GM18867 (cell line): ENCODE measurements at regions not wholly inside any gene's neighbourhood (a gene's known extent, or its start where the extent isn't known, plus 50 kb on each side); places are given as distances from the start of the nearest gene placed in this dataset.
"Not testable (repeated sequence)": the region's sequence is repeated elsewhere in the genome, so short reads cannot be mapped to it uniquely, and the experiment has no call there.

Experiments used
- ATAC-seq: cut with Tn5 transposase; IDR thresholded peaks from one replicate; pipeline ENCODE4 v1.9.1; 2021; ENCODE audit warnings: mild to moderate bottlenecking, moderate library complexity; ENCODE audit not compliant: unreplicated experiment

DNA sequence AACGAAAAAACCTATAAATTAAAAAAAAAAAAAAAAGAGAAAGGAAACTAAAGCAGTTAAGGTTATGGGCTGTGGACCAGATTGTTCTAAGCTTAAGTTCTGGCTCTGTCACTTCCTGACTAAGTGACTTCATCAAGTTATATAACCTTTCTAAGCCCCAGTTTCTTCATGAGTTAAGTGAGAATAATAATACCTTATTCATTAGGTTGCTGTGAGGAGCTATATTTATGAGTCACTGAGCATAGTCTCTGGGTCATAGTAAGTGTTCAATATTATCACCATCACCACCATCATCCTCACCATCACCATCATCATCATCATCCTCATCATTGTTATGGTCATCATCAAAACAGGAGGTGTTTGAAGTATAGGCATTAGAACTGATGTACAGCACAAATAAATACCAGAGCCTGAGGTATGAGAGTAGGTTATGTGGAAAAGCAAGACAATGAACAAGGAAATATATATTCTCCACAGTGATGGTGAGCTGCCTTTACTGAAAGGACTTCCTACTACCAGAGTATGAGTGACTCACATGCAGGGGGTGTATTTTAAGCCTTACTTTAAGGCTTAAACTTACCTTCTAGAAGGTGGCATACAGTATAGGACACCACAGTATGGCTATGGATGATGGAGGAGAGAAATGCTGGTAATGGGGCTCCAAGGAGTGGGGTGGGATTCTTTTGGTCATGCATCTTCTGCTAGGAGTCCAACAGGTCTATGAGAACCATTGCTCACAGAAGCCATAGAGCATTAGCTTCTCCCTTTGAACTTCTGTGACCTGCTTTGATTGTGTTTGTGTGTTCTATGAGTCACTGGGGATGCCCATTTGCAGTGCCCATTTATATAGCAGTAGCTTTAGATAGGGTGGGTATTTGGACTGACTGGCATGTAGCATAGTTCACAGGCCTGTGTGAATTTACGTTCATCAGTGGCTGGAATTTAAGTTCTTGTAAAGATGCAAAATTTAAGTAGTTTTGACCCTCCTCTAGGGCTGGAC lies 104.4 kb downstream of the KLF5 start:
- ATAC-seq, result no peak

DNA sequence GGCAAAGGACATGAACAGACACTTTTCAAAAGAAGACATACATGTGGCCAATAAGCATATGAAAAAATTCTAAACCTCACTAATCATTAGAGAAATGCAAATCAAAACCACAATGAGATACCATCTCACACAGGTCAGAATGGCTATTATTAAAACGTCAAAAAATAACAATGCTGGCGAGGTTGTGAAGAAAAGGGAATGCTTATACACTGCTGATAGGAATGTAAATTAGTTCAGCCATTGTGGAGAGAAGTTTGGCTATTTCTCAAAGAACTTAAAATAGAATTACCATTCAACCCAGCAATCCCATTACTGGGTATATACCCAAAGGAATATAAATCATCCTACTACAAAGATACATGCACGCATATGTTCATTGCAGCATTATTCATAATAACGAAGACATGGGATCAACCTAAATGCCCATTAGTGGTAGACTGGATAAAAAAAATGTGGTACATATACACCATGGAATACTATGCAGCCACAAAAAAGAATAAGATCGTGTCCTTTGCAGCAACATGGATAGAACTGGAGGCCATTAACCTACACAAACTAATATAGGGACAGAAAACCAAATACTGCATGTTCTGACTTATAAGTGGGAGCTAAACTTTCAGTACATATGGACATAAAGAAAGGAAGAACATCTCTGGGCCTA lies 101.7 kb downstream of the KLF5 start:
- not testable (repeated sequence) for ATAC-seq

DNA sequence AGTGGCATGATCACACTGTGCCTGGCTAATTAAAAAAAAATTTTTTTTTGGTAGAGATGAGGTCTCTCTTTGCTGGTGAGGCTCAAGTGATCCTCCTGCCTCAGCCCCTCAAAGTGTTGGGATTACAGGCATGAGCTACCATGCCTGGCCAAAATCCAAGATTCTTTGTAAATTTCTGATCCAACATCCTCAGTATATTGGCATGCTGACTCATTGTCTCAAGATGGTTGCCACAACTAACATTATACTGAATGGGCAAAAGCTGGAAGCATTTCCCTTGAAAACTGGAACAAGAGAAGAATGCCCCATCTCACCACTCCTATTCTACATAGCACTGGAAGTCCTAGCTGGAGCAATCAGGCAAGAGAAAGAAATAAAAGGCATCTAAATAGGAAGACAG lies 100.0 kb downstream of the KLF5 start:
- ATAC-seq, result no peak

DNA sequence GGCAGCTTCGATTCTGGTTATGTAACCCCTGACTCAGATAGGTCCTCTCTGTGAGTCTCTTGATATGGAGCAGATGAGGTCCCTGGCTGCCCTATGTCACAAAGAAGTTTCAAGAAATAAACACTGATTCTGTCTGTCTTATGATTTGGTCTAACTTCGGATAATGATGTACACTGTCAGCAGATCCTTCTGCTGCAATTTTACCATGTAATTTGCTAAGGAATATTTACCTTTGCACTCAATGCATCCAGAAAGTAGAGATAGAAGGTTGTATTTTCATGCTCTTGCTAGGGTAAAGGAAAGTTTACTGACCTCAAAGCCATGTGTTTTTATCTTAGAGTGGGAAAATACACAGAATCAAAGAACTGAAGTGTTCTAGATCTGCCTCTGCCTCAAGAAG lies 98.2 kb downstream of the KLF5 start:
- no peak for ATAC-seq

DNA sequence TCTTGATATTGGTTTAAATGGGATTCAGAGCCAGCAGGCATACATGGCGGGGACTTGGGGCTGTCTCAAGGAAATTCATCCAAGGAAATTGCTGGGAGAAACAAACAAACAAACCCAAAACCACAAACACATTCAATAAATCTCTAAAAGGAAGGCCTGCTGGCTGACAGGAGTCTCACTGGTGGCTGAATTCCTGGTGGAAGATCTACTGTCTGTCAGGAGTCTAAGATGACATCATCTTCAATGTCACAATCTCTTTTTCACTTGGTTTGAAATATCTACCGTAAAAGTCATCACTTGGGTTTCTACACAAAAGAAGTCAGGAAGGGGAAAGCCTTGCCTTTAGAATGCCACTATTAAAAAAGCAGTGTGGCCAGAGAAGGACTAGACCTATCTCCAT lies 87.9 kb downstream of the KLF5 start:
- ATAC-seq, result no peak

DNA sequence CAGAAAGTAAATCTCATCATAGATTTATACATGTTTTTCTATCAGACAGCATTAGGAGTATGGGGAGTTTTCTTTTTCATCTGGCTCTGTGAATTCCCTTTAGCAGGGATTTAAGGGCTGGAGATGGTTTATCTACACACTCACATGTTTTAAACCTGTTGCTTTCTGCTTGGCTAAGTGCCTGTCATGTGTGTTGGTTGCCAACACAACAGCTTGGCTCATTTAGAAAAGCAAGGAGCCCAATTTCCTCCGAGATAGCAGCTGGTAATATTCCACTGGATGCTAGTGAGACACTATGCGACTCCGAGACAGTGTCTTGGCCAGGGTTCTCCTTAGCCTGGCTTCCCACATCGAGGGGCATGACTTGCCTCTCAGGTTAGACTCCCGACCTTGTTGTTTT lies 83.3 kb downstream of the KLF5 start:
- no peak for ATAC-seq

DNA sequence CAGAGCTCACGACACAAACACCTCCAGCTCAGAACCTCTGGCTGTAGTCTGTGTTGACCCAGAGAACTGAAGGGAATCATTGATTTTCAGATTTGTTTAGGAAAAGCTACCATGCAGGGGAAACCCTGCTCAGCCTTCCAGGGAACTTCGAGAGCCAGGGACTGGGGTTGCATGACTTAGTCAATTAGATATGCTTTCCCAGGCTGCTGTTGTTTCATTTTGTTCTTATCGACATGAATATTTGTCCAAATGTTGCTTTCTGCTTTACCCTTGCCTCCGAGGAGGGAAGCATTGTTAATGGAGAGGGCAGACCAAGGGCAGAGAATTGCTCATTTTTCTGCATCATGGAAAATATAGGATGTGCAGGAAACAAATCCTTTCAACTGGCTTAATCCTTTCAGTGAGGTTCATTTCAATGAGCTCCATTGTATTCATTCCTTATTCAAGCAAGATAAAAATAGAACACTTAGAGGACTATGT lies 82.5 kb downstream of the KLF5 start:
- ATAC-seq, result no peak

DNA sequence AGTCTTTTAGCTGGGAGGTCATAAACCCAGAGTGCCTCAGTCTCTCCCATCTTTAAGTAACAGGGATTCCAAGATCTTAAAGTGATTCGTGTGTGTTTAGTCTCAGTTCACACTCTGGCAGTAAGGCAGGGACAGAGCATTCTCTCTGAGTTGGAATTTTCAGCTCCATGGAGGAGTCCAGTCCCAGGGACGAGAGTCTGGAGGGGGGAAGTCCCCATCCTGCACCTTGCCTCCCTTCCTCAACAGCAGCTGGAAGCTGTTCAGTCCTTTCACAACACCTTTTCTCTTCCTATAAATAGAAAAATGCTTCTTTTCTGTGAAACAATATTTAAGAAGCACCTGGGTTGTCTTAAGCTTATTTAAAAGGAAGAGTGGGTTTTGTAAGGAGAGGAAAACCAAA lies 82.0 kb downstream of the KLF5 start:
- no peak for ATAC-seq

DNA sequence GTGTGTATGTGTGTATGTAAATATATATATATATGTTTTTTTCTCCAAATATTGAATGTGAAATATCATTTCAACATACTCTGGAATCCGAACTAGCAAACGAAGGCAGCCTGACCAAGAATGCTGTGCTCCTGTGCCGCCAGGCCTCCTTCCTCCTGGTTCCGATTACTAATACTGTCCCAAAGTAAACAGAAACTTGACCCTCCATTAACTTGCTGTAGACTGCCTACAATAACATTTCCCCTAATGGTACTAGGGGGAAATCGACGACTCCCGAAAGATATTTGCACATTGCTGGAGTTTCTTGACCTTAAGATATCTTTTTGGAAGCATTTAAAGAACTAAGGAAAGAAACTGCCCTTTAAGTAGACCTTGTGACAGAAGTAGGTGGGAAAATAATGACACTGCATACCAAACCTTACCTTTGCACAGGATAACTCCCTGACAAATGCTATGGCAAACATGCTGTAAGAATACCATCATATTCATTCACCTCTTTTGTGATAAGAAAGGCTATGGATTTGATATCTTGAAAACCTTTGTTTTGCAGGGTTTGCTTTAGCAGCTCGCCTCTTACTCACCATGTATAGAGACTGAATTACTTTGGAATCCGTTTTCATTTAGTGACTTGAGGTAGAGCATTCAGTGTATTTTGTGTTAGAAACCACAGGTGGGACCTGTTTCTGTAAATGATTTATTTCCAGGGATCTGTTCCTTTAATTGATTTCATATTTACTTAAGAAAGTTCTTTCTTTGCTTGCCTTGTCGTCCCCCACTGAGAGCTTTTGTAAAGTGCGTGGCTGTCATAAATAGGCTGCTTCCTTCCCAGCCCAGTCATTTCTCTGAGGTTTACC lies 80.1 kb downstream of the KLF5 start:
- ATAC-seq, result no peak

DNA sequence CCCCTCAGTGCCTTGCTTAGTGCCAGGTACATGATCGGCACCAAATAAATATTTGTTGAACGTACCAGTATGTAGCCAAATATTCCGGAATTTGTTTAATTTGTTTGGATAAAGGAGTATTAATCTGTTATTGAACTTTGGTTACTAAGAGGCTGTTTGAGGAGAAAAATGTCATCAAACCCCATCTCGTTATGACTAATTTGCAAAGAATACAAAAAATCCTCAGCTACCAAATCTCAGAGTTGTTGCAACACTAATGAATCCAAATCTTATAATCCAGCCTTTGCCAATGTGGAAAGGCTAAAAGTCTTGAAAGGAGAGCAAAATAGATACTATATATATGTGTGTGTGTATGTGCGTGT lies 79.5 kb downstream of the KLF5 start:
- no peak for ATAC-seq

DNA sequence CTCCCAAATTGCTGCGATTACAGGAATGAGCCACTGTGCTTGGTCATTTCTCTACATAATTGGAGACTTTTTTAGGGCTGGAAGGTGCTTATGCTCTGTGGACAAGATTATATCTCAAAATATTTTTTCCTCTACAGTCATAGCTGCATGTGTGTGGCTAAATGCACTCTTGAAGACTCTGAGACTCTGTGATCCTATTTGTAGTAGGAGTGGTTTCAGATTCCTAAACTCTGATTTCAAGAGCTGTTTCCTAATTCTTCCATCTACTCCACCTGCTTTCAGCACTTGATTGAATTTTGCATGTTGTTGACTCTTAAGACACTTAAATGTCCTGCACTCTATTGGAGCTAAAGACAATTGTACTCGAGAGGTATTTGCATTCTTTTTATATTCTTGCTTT lies 78.0 kb downstream of the KLF5 start:
- no peak for ATAC-seq

DNA sequence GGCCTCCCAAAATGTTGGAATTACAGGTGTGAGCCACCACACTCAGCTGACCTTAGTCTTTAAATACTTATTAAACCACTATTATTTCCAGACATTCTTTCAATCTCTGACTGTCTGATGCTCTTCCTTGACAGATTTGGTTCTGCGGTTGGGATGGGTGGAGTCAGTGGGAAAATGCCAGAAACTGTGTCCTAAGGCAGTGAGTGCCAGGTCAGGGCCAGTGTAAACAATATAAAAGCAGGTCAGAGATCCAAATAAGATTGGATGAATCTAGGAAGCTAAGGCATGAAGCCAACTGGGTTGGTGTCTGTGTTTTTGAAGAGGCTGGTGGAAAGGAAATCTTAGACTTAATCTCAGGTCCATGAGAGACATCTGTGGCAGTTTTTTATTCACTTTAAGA lies 74.7 kb downstream of the KLF5 start:
- ATAC-seq, result no peak

DNA sequence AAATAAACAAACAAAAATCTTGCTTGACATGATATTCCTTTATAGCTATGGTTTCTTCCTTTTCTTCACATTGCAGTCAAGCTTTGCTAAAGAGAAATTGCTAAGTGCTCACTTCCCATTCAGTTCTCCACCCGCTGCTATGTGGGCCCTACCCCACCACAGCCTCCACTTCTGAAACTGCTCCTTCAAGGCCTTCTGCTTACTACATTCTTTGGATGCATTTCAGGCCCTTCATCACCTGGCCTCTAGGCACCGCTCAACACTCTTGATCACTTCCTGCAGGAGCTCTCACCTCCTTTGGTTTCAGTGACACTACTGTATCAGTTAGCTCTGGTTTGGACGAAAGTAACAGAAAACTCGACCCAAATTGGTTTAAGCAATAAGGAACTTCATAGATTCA lies 72.4 kb downstream of the KLF5 start:
- no peak for ATAC-seq

DNA sequence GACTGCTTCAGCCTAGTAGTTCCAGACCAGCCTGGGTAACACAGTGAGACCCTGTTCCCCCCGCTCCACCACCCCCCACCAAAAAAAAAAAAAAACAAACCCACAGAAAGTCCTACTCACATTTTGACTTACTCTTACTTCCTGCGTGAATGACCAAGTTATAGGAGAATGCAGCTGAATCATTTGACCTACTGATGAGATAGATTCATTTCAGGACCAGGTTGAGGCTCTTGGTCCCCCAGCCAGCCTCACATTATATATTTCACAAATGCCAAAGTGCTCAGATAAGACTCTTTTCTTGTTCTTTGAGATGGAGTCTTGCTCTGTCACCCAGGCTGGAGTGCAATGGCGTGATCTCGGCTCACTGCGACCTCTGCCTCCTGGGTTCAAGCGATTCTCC lies 70.2 kb downstream of the KLF5 start:
- ATAC-seq, result no peak
